IMR-90 (cell line): ENCODE measurements at regions not wholly inside any gene's neighbourhood (a gene's known extent, or its start where the extent isn't known, plus 50 kb on each side); places are given as distances from the start of the nearest gene placed in this dataset.

Experiments used
- CTCF ChIP-seq: conservative IDR thresholded peaks from 2 replicates; pipeline ENCODE4 v1.5.1; 2012; ENCODE audit warnings: mild to moderate bottlenecking, low read depth, low read length, improper control_type of control experiment
- TF ChIP-seq, protein P1 (sequence below): fragments of 150-350 bp; IDR thresholded peaks from 2 replicates; pipeline ENCODE4 v1.6.1; 2017; ENCODE audit warnings: mild to moderate bottlenecking, antibody characterized with exemption, low read length, low read depth

GRCh38 chr4:22313976-22314375 is 201.9 kb downstream of the ADGRA3 start:
- TF ChIP-seq CTCF: no peak
- TF ChIP-seq, protein P1, sequence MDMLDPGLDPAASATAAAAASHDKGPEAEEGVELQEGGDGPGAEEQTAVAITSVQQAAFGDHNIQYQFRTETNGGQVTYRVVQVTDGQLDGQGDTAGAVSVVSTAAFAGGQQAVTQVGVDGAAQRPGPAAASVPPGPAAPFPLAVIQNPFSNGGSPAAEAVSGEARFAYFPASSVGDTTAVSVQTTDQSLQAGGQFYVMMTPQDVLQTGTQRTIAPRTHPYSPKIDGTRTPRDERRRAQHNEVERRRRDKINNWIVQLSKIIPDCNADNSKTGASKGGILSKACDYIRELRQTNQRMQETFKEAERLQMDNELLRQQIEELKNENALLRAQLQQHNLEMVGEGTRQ: no peak
